Right kidney (tissue), 1 donor: ENCODE measurements at regions not wholly inside any gene's neighbourhood (a gene's known extent, or its start where the extent isn't known, plus 50 kb on each side); places are given as distances from the start of the nearest gene placed in this dataset.
"Not testable (repeated sequence)": the region's sequence is repeated elsewhere in the genome, so short reads cannot be mapped to it uniquely, and the experiment has no call there.

Experiments
- DNase-seq: peaks from one replicate; pipeline ENCODE4 v3.0.0-alpha.2; 2016

- no peak for DNase-seq
Measured at GRCh38 chr1:82114887-82115286, 314.2 kb downstream of the ADGRL2 start.

GRCh38 chr1:82110366-82111254 lies 309.9 kb downstream of the ADGRL2 start:
- no peak for DNase-seq

- DNase-seq = no peak
Measured at GRCh38 chr1:82108843-82109242, 308.1 kb downstream of the ADGRL2 start.

GRCh38 chr1:82106672-82107071 lies 305.9 kb downstream of the ADGRL2 start:
- no peak for DNase-seq

- no peak for DNase-seq
Measured at GRCh38 chr1:82099170-82099569, 298.4 kb downstream of the ADGRL2 start.

- DNase-seq = no peak
Measured at GRCh38 chr1:82094136-82094535, 293.4 kb downstream of the ADGRL2 start.

GRCh38 chr1:82091729-82092128 lies 291.0 kb downstream of the ADGRL2 start:
- DNase-seq = no peak

GRCh38 chr1:82091265-82091664 lies 290.5 kb downstream of the ADGRL2 start:
- no peak for DNase-seq

- no peak for DNase-seq
Measured at GRCh38 chr1:82090104-82090503, 289.4 kb downstream of the ADGRL2 start.

- DNase-seq = no peak
Measured at GRCh38 chr1:82086739-82087138, 286.0 kb downstream of the ADGRL2 start.

GRCh38 chr1:82079607-82080006 lies 278.9 kb downstream of the ADGRL2 start:
- no peak for DNase-seq

- no peak for DNase-seq
Measured at GRCh38 chr1:82073659-82074058, 272.9 kb downstream of the ADGRL2 start.

GRCh38 chr1:82073071-82073470 lies 272.3 kb downstream of the ADGRL2 start:
- no peak for DNase-seq

- DNase-seq = no peak
Measured at GRCh38 chr1:82065916-82066315, 265.2 kb downstream of the ADGRL2 start.

- no peak for DNase-seq
Measured at GRCh38 chr1:82064691-82065090, 264.0 kb downstream of the ADGRL2 start.

GRCh38 chr1:82062206-82062605 lies 261.5 kb downstream of the ADGRL2 start:
- no peak for DNase-seq

- DNase-seq = no peak
Measured at GRCh38 chr1:82059959-82060358, 259.2 kb downstream of the ADGRL2 start.

GRCh38 chr1:82057011-82057410 lies 256.3 kb downstream of the ADGRL2 start:
- no peak for DNase-seq

- not testable (repeated sequence) for DNase-seq
Measured at GRCh38 chr1:82055375-82055774, 254.6 kb downstream of the ADGRL2 start.

GRCh38 chr1:82052563-82052962 lies 251.8 kb downstream of the ADGRL2 start:
- DNase-seq = no peak

- no peak for DNase-seq
Measured at GRCh38 chr1:82048596-82048995, 247.9 kb downstream of the ADGRL2 start.

GRCh38 chr1:82045221-82045620 lies 244.5 kb downstream of the ADGRL2 start:
- DNase-seq = no peak

GRCh38 chr1:82044536-82044935 lies 243.8 kb downstream of the ADGRL2 start:
- no peak for DNase-seq

GRCh38 chr1:82044111-82044510 lies 243.4 kb downstream of the ADGRL2 start:
- DNase-seq = no peak
